Keratinocyte (primary cell): ENCODE measurements at regions not wholly inside any gene's neighbourhood (a gene's known extent, or its start where the extent isn't known, plus 50 kb on each side); places are given as distances from the start of the nearest gene placed in this dataset.

Experiments
- DNase-seq: peaks from one replicate; pipeline ENCODE4 v3.0.0-alpha.2; 2011; ENCODE audit warnings: low read depth, missing footprints, low spot score
- FAIRE-seq: peaks from 2 replicates; lab custom pipeline; 2011; peaks lifted over from hg19 to GRCh38; lab: Jason Lieb, UNC
- H2AFZ ChIP-seq: 2 replicates; pipeline ENCODE4 v1.6.0; 2012; ENCODE audit warnings: low read length, control low read depth, inconsistent platforms; ENCODE audit not compliant: control insufficient read depth
- H3K27ac ChIP-seq: 2 replicates; pipeline ENCODE4 v1.5.1; 2011; ENCODE audit warnings: low read length; ENCODE audit not compliant: control insufficient read depth, insufficient read depth
- H3K27me3 ChIP-seq: 3 replicates; pipeline ENCODE4 v1.6.0; 2011; ENCODE audit warnings: low read length; ENCODE audit not compliant: control insufficient read depth, insufficient read depth; ENCODE audit errors: extremely low read depth
- H3K36me3 ChIP-seq, 2 experiments: 2 replicates in 1 of 2; 3 replicates in 1 of 2; pipeline ENCODE4 v1.5.1; 2011; ENCODE audit warnings: low read length in 2 of 2, mild to moderate bottlenecking in 1 of 2; ENCODE audit not compliant: control insufficient read depth in 2 of 2, insufficient read depth in 2 of 2; ENCODE audit errors: extremely low read depth in 1 of 2
- H3K4me1 ChIP-seq: 3 replicates; pipeline ENCODE4 v1.5.1; 2011; ENCODE audit warnings: low read length; ENCODE audit not compliant: control insufficient read depth, insufficient read depth; ENCODE audit errors: extremely low read depth
- H3K4me2 ChIP-seq: 3 replicates; pipeline ENCODE4 v1.6.0; 2011; ENCODE audit warnings: low read depth, low read length; ENCODE audit not compliant: control insufficient read depth, insufficient read depth; ENCODE audit errors: extremely low read depth
- H3K4me3 ChIP-seq, 3 experiments: fragments of 200-600 bp in 1 of 3; sonication (generic) in 1 of 3; 2 replicates in 2 of 3; 3 replicates in 1 of 3; pipeline ENCODE4 v1.5.1; 2011 to 2016; ENCODE audit warnings: low read length in 3 of 3, mild to moderate bottlenecking in 3 of 3, control low read depth in 2 of 3, inconsistent platforms in 1 of 3, low read depth in 1 of 3, mixed read lengths in 1 of 3, mixed run types in 1 of 3, moderate library complexity in 1 of 3; ENCODE audit not compliant: control insufficient read depth in 2 of 3, insufficient read depth in 2 of 3; ENCODE audit errors: extremely low read depth in 1 of 3
- H3K79me2 ChIP-seq: 2 replicates; pipeline ENCODE4 v1.6.0; 2012; ENCODE audit warnings: low read length; ENCODE audit not compliant: control insufficient read depth, insufficient read depth
- H3K9ac ChIP-seq: 3 replicates; pipeline ENCODE4 v1.6.0; 2011; ENCODE audit warnings: low read length; ENCODE audit not compliant: control insufficient read depth, insufficient read depth; ENCODE audit errors: extremely low read depth
- H3K9me1 ChIP-seq: 3 replicates; pipeline ENCODE4 v1.6.0; 2011; ENCODE audit warnings: low read length; ENCODE audit not compliant: control insufficient read depth, insufficient read depth; ENCODE audit errors: extremely low read depth
- H3K9me3 ChIP-seq: 2 replicates; pipeline ENCODE4 v1.5.1; 2012; ENCODE audit warnings: low read depth, low read length; ENCODE audit not compliant: control insufficient read depth
- H4K20me1 ChIP-seq: 3 replicates; pipeline ENCODE4 v1.6.0; 2011; ENCODE audit warnings: low read length; ENCODE audit not compliant: control insufficient read depth, insufficient read depth; ENCODE audit errors: extremely low read depth
- EZH2 ChIP-seq: IDR thresholded peaks from one replicate; pipeline ENCODE4 v1.6.1; 2012; ENCODE audit warnings: inconsistent platforms, mild to moderate bottlenecking, low read length, moderate library complexity
- dilution Hi-C: fragments of 300-500 bp; cut with MboI; formaldehyde crosslinking; loops from one replicate; pipeline ENCODE4 v1.7.0; 2020; ENCODE audit warnings: low sequenced_read_pairs; ENCODE audit not compliant: extremely low pct_ligation_motif_present
- TF ChIP-seq, protein P1 (sequence below), 3 experiments: IDR thresholded peaks in 1 of 3; conservative IDR thresholded peaks in 1 of 3; optimal IDR thresholded peaks in 1 of 3; 2 replicates in 2 of 3; 3 replicates in 1 of 3; pipeline versions ENCODE3 to v1.5.1; 2011; ENCODE audit warnings: low read length in 3 of 3, mild to moderate bottlenecking in 3 of 3, moderate library complexity in 2 of 3, control low read depth in 1 of 3, inconsistent platforms in 1 of 3; ENCODE audit not compliant: insufficient read depth in 2 of 3; ENCODE audit errors: extremely low read depth in 1 of 3

DNA sequence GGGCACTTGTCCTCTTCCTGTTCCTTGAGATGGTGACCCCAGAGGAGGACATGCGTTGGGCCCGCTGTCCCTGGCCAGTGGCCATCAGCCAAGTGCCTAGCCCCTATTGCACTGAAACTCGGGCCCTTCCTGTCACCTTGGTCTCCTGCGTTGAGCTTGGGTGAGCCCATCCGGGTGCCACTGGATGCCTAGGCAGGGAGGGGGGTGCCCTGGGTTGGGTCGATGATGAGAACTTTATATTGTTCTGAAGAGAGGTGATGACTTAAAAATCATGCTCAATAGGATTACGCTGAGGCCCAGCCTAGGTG lies 221.8 kb downstream of the SNRPN start:
- TF ChIP-seq EZH2, result no peak
- TF ChIP-seq, protein P1, sequence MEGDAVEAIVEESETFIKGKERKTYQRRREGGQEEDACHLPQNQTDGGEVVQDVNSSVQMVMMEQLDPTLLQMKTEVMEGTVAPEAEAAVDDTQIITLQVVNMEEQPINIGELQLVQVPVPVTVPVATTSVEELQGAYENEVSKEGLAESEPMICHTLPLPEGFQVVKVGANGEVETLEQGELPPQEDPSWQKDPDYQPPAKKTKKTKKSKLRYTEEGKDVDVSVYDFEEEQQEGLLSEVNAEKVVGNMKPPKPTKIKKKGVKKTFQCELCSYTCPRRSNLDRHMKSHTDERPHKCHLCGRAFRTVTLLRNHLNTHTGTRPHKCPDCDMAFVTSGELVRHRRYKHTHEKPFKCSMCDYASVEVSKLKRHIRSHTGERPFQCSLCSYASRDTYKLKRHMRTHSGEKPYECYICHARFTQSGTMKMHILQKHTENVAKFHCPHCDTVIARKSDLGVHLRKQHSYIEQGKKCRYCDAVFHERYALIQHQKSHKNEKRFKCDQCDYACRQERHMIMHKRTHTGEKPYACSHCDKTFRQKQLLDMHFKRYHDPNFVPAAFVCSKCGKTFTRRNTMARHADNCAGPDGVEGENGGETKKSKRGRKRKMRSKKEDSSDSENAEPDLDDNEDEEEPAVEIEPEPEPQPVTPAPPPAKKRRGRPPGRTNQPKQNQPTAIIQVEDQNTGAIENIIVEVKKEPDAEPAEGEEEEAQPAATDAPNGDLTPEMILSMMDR (optimal IDR thresholded peaks at IDR 0.05 in 1 of 3, IDR thresholded peaks at IDR 0.05 in 1 of 3, conservative IDR thresholded peaks at IDR 0.05 in 1 of 3; ENCODE audit: extremely low read depth in 1 of 3, insufficient read depth in 2 of 3, low read length in 3 of 3), result no peak
- Histone ChIP-seq H3K4me2 (no peak overlapping the region), H3K4me3 (no peak overlapping the region), H3K79me2 (no peaks in the 10 kb centered on the region), H3K4me1 (no peaks in the 10 kb centered on the region), H4K20me1 (no peaks in the 10 kb centered on the region), H3K36me3 (no peaks in the 10 kb centered on the region), H3K27ac (no peak overlapping the region), H3K9ac (no peak overlapping the region), H3K27me3 (no peaks in the 10 kb centered on the region), H3K9me3 (peaks cover 29% of the 10 kb centered on the region), H2AFZ (no peak overlapping the region), H3K9me1 (no peaks in the 10 kb centered on the region)
- dilution Hi-C loops, result no loop called here
- no peak for FAIRE-seq
- DNase-seq, result no peak

DNA sequence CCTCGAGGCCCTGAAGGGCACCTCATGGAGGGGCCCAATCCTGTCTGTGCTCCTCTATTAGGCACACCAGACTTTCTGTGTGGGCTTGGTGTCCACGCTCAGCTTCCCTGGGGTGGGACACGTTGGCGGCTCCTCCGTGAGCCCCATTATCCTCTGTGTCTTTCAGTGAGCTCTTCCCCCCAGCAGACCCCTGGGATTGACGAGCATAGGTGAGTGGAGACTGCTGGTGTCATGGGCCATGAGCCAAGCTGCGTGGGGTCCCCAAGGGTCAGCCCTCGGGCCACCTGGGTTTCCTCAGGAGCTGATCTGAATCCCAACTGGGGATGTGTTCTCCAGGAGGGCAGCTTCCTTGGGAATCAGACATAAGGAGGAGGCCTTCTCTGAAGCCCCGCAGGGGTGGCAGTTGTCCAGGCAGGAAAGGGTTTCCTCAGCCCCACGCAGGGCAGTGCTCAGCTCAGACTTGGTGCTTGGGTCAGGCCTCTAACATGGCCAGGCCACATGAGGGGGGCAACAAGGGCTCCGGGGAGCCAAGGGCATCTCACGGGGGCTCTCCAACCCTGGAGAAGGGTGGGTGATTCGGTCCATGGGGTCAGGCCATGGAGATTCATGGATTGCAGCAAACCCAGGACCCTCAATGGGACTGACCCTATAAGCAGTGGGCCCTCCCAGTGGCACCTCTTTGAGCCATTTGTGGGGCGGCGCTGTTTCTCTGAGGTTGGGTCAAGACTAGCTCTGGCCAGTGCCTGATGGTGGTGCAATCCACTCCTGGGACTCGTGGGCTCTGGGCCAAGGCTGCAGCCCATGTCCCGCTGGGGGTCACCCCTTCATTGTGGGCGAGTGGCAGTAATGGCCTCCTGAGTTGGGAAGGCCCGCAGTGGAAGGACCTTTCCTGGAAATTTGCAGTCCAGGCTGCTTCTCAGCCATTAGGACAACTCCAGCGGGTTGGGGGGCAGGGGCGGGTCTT lies 222.5 kb downstream of the SNRPN start:
- TF ChIP-seq, protein P1 (optimal IDR thresholded peaks at IDR 0.05 in 1 of 3, IDR thresholded peaks at IDR 0.05 in 1 of 3, conservative IDR thresholded peaks at IDR 0.05 in 1 of 3; ENCODE audit: extremely low read depth in 1 of 3, insufficient read depth in 2 of 3, low read length in 3 of 3), result no peak
- no peak for TF ChIP-seq EZH2
- no peaks in the 10 kb centered on the region for H3K9me1 ChIP-seq
- DNase-seq, result no peak
- no peaks in the 10 kb centered on the region for H3K4me1 ChIP-seq
- no peak overlapping the region for H3K4me3 ChIP-seq
- dilution Hi-C loops, result no loop called here
- no peak overlapping the region for H3K9ac ChIP-seq
- H3K9me3 ChIP-seq, result peaks cover 27% of the 10 kb centered on the region
- no peak overlapping the region for H3K27ac ChIP-seq
- H4K20me1 ChIP-seq, result no peaks in the 10 kb centered on the region
- H3K79me2 ChIP-seq, result no peaks in the 10 kb centered on the region
- H3K27me3 ChIP-seq, result no peaks in the 10 kb centered on the region
- no peak for FAIRE-seq
- no peaks in the 10 kb centered on the region for H3K36me3 ChIP-seq
- no peak overlapping the region for H3K4me2 ChIP-seq
- no peak overlapping the region for H2AFZ ChIP-seq
